Motor neuron (in vitro differentiated cells): ENCODE measurements at regions not wholly inside any gene's neighbourhood (a gene's known extent, or its start where the extent isn't known, plus 50 kb on each side); places are given as distances from the start of the nearest gene placed in this dataset.
A peak's percentile ranks its signal among the peaks of the same experiment; 100 is the strongest.

ENCODE experiments used
- ATAC-seq, 8 experiments: fragments of 200-7000 bp; cut with Tn5 transposase; replicated peaks in 6 of 8; 2 replicates each; pipeline ENCODE4 v1.8.0; 2021; ENCODE audit warnings: mild to moderate bottlenecking in 8 of 8, moderate library complexity in 8 of 8
- H3K27ac ChIP-seq, 2 donors: fragments of 250-450 bp; sonication (Bioruptor Pico); 2 replicates each; pipeline ENCODE4 v1.9.0; 2021; ENCODE audit warnings: antibody characterized with exemption in 2 of 2, mild to moderate bottlenecking in 2 of 2, moderate library complexity in 1 of 2
- H3K4me1 ChIP-seq, 2 donors: fragments of 250-450 bp; sonication (Bioruptor Pico); replicated peaks in 1 of 2; 2 replicates each; pipeline ENCODE4 v1.6.1; 2021; ENCODE audit warnings: antibody characterized with exemption in 2 of 2, mild to moderate bottlenecking in 2 of 2, moderate library complexity in 1 of 2
- H3K4me3 ChIP-seq, 5 donors: fragments of 250-450 bp; sonication (Bioruptor Pico); 2 replicates each; pipeline ENCODE4 v1.9.0; 2021; ENCODE audit warnings: antibody characterized with exemption in 5 of 5, mild to moderate bottlenecking in 5 of 5, moderate library complexity in 4 of 5
- WGBS, 10 experiments: fragments of 450-650 bp; shearing (Covaris generic); methylation state at CpG; one replicate each; pipeline ENCODE4 v1.0.0; 2022; 5-methylcytosine and 5-hydroxymethylcytosine counted together
- in situ Hi-C, 9 experiments: fragments of 400-800 bp; cut with MboI; loops; one replicate each; pipeline ENCODE4 v1.15.0; 2021; ENCODE audit warnings: low sequenced_read_pairs in 9 of 9, low pct_unique_long_range_greater_than_20kb in 2 of 9; ENCODE audit not compliant: unreplicated experiment in 9 of 9

DNA sequence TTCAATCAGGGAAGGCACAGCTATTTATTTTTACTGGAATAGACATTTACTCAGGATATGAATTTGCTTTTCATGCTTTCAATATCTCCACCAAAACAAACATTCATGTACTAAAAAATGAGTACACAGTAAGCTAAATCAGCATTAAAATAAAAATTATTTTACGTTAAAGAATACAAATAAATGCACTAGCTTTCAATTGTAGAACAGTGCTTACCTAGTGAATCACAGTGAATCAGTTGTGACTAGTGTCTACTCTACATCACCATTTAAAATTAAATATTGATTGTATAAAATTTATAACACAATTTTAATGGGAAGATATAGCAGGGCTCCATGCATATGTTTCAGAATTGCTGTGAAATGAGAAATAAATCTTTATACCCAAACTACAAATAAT lies 929.6 kb upstream of the ATXN8OS start:
- WGBS, 10 experiments: 0 to 100% (median 57%) methylated on average over 1 of the region's 1 CpG; no CpG with 5 or more reads in 2 of the 10 experiments
- in situ Hi-C loops: no loop called here
- ATAC-seq: peak in 1 of 8 experiments; percentile 32
- H3K4me1 ChIP-seq: peaks cover 9 to 36% of the 10 kb centered on the region in 2 donors
- no peak overlapping the region for H3K4me3 ChIP-seq
- H3K27ac ChIP-seq: no peak overlapping the region

DNA sequence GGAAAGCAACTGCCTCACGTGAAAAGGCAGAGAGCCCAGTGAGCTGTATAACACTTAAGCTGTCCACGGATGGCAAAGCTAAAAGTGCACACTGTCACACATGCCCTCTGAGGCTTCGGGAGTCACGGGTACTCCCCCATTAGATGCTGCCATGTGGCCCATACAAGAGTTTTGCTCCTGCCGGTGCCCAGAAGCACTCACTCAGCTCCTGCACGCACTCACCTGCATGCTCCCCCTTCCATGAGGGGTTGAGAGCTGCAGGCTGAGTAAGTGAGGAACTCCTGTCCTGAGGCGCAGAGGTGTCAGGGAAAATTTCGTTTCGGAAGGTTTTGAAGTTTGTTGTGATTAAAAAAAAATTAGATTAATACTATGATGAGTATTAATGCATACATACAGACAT lies 939.2 kb upstream of the ATXN8OS start:
- H3K4me1 ChIP-seq: no peaks in the 10 kb centered on the region
- 18 to 100% (median 87%) methylated on average over 1 to 8 of the region's 9 CpGs; no CpG with 5 or more reads in 3 of the 10 experiments for WGBS, 10 experiments
- no peak overlapping the region for H3K4me3 ChIP-seq
- ATAC-seq: no peak
- H3K27ac ChIP-seq: no peak overlapping the region
- in situ Hi-C loops: no loop called here

DNA sequence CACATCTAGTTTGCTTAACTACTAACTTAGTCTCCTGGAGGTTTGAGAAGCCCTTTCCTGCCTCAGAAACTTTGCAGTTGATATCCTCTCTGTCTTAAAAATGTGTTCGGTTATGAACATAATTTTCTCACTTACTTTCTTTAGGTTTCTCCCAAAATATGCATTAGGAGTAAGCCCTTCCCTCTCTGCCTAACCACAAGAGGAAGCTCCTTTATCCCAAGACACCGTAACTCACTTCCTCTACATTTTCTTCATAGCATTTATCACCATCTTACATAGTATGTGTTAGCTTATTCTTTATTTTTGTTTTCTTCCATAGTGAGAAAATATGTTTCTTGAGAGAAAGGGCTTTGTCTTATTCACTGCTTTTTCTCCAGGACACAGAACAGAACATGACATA lies 952.5 kb upstream of the ATXN8OS start:
- in situ Hi-C loops: no loop called here
- 14 to 100% (median 81%) methylated on average over 1 to 2 of the region's 2 CpGs; no CpG with 5 or more reads in 1 of the 10 experiments for WGBS, 10 experiments
- no peak overlapping the region for H3K4me3 ChIP-seq
- H3K4me1 ChIP-seq: no peaks in the 10 kb centered on the region
- ATAC-seq: no peak
- H3K27ac ChIP-seq: no peak overlapping the region

DNA sequence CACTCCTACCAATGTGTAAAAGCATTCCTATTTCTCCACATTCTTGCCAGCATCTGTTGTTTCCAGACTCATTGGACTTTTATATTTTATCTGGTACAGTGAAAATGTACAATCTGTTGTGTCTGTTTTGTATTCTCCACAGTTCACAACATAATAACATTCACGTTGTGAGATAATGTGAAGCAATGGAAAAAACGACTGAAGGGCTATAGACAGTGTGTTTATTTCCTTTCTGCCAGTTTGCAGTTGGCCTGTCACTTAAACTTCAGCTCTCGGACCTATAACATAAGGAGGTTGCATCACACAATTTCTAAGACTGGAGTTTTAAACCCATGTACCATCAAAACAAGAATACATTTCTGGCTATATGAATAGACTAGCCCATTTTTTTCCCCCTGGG lies 965.5 kb upstream of the ATXN8OS start:
- ATAC-seq: no peak
- 0 to 87% (median 73%) methylated on average over 2 to 3 of the region's 3 CpGs; no CpG with 5 or more reads in 2 of the 10 experiments for WGBS, 10 experiments
- H3K4me1 ChIP-seq: no peaks in the 10 kb centered on the region
- no peak overlapping the region for H3K4me3 ChIP-seq
- in situ Hi-C loops: no loop called here
- no peak overlapping the region for H3K27ac ChIP-seq

DNA sequence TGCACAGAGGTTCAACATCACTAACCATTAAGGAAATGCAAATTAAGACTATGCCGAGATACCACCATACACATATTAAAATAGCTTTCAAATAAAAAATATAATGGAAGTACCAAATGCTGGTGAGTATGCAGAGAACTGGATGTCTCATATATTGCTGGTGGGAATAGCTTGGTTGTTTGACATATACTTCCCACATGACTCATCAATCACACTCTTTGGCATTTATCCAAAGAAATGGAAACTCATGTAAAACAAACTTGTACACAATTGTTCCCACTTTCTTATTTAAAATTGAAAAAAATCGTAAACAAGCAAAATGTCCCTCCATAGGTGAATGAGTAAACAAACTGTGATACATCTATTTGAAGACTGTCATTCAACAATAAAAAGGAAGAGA lies 982.6 kb upstream of the ATXN8OS start:
- WGBS, 10 experiments: 0 to 100% (median 74%) methylated on average over 1 to 2 of the region's 2 CpGs
- no peak for ATAC-seq
- in situ Hi-C loops: no loop called here
- Histone ChIP-seq H3K4me1 (no peaks in the 10 kb centered on the region), H3K27ac (no peak overlapping the region), H3K4me3 (no peak overlapping the region)

DNA sequence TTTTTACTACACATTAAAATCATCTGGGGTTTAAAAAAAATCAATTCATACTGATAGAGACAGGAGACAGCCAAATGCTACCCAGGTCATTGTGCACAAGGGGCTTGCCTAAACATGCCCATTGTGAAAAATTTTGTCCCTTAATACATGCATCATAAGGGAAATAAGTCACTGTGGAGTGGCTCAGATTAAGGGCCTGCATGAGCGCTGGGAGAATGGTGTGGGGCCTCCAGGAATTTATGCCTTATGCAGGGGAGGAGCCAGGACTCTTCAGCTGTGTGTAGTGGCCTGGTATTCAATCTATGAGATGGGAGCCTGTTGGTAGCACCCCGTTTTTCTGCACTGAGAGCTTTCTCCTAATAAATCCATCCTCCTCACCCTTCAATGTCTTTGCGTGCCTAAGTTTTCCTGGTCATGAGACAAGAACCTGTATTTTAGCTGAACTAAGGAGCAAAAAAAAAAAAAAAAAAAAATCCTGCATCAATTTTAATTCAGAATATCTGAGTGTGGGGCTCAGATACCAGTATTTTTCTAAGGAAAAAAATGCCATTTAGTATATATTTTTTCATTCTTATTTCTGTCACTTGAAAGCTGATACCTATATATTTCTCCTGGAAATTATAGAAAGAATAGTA lies 997.6 kb upstream of the ATXN8OS start:
- WGBS, 10 experiments: 0 to 89% (median 47%) methylated on average over 2 to 3 of the region's 3 CpGs; no CpG with 5 or more reads in 4 of the 10 experiments
- Histone ChIP-seq H3K4me1 (no peaks in the 10 kb centered on the region), H3K4me3 (no peak overlapping the region), H3K27ac (no peak overlapping the region)
- in situ Hi-C loops: no loop called here
- peak in 1 of 8 experiments; percentile 45 for ATAC-seq

DNA sequence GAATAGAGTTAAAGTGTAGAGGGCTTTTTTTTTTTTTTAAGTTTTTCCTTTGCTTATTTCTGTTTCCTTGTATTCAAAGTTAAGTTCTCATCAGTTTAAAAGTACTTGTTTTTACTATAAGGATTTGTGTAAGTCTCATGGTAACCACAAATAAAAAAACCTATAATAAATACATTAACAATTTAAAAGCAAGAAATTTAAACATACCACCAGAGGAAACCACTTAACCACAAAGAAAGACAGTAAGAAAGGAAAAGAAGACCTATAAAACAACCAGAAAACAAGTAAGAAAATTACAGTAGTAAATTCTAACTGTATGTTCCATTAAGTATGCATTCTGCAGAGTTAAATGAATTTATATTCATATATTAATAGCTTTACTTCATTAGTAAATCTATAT lies 999.1 kb upstream of the ATXN8OS start:
- in situ Hi-C loops: no loop called here
- Histone ChIP-seq H3K4me3 (no peak overlapping the region), H3K27ac (no peak overlapping the region), H3K4me1 (no peaks in the 10 kb centered on the region)
- ATAC-seq: no peak

DNA sequence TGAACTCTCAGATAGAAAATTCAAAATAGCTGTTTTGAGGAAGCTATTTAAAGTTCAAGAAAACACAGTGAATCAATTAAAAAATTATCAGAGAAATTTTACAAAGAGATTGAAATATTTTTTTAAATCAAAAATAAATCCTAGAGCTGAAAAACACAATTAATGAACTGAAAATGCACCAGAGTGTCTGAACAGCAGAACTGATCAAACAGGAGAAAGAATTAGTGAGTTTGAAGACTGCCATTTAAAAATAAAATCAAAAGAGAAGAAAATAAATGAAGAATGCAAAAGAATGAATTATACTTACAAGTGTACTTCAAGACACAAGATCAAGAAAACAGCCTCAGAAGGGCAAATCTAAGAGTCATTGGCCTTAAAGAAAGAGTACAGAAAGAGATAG lies 1000.2 kb upstream of the ATXN8OS start:
- in situ Hi-C loops: no loop called here
- Histone ChIP-seq H3K4me3 (no peak overlapping the region), H3K27ac (no peak overlapping the region), H3K4me1 (no peaks in the 10 kb centered on the region)
- ATAC-seq: no peak

DNA sequence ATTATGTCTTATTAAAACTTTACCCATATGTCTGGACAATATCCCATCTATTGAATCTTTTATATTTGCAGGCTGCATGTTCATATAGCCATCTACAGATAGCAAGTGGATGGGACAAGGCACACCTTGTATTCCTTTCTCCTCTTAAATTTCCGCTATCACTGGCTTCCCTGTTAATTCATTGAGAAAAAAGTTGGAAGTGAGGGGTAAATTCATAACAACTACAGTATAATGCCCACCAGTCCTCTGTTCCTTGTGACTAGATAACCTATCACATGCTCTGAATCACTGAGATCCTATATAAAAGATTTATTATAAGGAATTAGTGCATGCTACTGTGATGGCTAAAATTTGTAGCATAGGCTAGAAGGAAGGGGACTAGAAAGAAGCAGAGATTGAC lies 1005.8 kb upstream of the ATXN8OS start:
- Histone ChIP-seq H3K4me3 (no peak overlapping the region), H3K27ac (no peak overlapping the region), H3K4me1 (no peaks in the 10 kb centered on the region)
- no peak for ATAC-seq
- in situ Hi-C loops: no loop called here
- WGBS, 10 experiments: 0 to 100% (median 92%) methylated on average over 1 of the region's 1 CpG; no CpG with 5 or more reads in 4 of the 10 experiments

DNA sequence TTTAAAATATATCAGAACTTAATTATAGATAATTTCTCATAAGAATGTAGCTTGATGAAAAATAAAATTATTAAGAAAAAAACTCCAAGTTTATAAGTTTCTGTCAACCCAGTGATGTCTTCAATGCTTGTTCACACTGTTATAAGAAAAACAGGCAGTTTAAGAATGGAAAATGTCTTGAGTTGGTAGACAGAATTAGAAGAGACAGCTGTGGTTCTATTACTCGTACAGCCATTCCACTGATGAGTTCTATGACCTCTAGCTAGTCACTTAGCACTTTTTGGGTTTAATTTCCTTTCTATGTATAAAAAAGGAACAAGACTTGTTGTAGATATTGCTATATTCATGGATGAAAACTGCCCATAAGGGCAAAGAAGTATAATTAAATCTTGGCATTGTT lies 1013.1 kb upstream of the ATXN8OS start:
- Histone ChIP-seq H3K27ac (no peak overlapping the region), H3K4me3 (no peak overlapping the region), H3K4me1 (peaks cover 0 to 12% of the 10 kb centered on the region in 2 donors)
- 0 to 100% (median 80%) methylated on average over 1 of the region's 1 CpG; no CpG with 5 or more reads in 3 of the 10 experiments for WGBS, 10 experiments
- ATAC-seq: no peak
- in situ Hi-C loops: no loop called here

DNA sequence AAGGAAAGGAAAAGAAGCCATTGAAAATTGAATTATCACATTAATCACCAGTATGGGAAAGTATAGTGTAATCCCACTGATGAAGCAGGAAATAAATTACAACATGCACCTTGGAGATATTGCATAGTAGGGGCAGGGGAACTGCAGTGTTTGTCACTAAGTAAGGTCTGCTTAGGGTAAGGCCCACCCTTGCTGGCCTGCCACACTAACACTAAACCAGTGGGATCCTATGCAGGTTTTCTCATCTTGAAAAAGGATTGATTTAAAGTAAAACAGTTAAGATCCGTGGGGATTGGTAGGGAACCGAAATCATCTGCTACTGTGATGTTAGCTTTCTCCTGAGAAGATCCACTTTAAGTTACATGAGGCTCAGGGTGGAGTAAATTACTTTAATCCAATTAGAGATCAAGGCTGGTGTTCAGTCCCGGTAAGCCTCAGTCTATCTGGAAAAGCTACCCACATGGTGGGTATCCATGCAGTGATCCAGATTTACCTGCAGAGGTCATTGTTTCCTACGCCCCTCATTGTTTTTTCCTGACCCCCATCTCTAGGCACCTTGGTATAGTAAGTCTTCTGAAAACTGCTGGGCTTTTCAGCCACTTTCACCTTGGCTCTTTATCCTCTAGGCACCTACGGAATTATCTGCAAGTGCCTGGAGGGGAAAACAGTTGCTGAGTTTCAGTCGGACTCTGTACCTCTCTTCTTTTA lies 1014.9 kb upstream of the ATXN8OS start:
- in situ Hi-C loops: no loop called here
- no peak for ATAC-seq
- WGBS, 10 experiments: 9 to 100% (median 91%) methylated on average over 1 to 5 of the region's 6 CpGs; no CpG with 5 or more reads in 4 of the 10 experiments
- Histone ChIP-seq H3K27ac (no peak overlapping the region), H3K4me3 (no peak overlapping the region), H3K4me1 (peaks cover 0 to 12% of the 10 kb centered on the region in 2 donors)

DNA sequence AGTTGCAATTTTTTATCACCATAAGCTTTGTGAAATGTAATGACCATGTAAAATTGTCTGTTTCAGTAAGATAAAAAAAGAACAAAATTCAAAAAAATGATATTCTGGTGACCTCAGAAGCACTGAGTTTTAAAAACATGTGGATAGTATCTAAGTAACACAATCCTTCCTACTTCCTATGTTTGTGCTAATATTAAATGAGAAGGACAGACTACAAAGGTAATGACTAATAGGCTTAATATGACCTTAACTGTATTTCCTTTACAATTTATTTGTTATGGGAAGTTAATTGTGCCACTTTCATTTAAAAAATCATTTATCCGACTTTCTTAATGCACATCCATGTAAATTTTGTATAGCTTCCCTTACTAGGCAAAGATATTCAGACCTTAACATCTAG lies 1030.4 kb upstream of the ATXN8OS start:
- H3K4me3 ChIP-seq: no peak overlapping the region
- no peak for ATAC-seq
- WGBS, 10 experiments: 0 to 100% (median 47%) methylated on average over 1 of the region's 1 CpG; no CpG with 5 or more reads in 2 of the 10 experiments
- no peak overlapping the region for H3K27ac ChIP-seq
- in situ Hi-C loops: no loop called here
- no peaks in the 10 kb centered on the region for H3K4me1 ChIP-seq

DNA sequence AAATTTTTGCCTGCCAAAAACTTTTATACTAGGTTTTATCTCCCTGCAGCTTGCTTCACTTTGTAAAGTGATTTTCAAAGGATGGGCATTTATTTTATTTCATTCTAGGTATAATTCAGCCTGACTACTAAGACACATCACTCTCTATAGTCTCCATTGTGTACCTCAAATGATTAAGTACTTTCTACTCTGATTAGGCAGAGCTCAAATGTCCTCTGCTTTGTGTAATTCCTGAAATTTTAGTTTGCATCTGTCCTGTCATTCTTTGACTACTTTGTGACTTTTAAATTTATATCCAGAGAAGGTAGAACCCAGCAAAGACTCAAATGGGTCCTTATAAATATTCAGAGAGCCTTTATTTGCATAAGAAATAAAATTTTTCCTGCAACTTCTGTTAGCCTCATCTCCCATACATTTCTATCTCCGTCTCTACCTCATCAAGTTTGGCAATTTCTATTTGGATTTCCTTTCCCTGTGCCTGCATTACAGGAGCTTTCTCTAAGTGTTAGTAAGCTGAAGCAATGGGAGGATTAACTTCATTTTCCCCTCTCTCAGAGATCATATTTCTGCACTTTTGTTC lies 1038.0 kb upstream of the ATXN8OS start:
- H3K27ac ChIP-seq: no peak overlapping the region
- H3K4me3 ChIP-seq: no peak overlapping the region
- H3K4me1 ChIP-seq: peaks cover 0 to 3% of the 10 kb centered on the region in 2 donors
- ATAC-seq: peak in 5 of 8 experiments; percentile 41 to 75 (median 65)
- in situ Hi-C loops: no loop called here
- WGBS, 10 experiments: 0 to 43% (median 29%) methylated on average over 1 of the region's 1 CpG; no CpG with 5 or more reads in 2 of the 10 experiments
